Iris pigment epithelial cell (primary cell): ENCODE measurements at regions not wholly inside any gene's neighbourhood (a gene's known extent, or its start where the extent isn't known, plus 50 kb on each side); places are given as distances from the start of the nearest gene placed in this dataset.

ENCODE experiments used
- DNase-seq: peaks from one replicate; pipeline ENCODE4 v3.0.0-alpha.2; 2011; ENCODE audit warnings: low read depth

- DNase-seq = no peak
Observed at GRCh38 chr1:5597991-5598823, 394.0 kb downstream of the NPHP4 start.

GRCh38 chr1:5597171-5597850 is 394.9 kb downstream of the NPHP4 start:
- DNase-seq = no peak

- no peak for DNase-seq
Observed at GRCh38 chr1:5596651-5597050, 395.6 kb downstream of the NPHP4 start.

GRCh38 chr1:5595531-5596170 is 396.6 kb downstream of the NPHP4 start:
- no peak for DNase-seq

- no peak for DNase-seq
Observed at GRCh38 chr1:5594056-5594956, 397.9 kb downstream of the NPHP4 start.

- DNase-seq = no peak
Observed at GRCh38 chr1:5590717-5591116, 401.5 kb downstream of the NPHP4 start.

- DNase-seq = no peak
Observed at GRCh38 chr1:5586629-5587028, 405.6 kb downstream of the NPHP4 start.

GRCh38 chr1:5585256-5585655 is 407.0 kb downstream of the NPHP4 start:
- DNase-seq = no peak

GRCh38 chr1:5580926-5581325 is 411.3 kb downstream of the NPHP4 start:
- DNase-seq = no peak

- no peak for DNase-seq
Observed at GRCh38 chr1:5579966-5580365, 412.3 kb downstream of the NPHP4 start.

GRCh38 chr1:5578690-5579089 is 413.5 kb downstream of the NPHP4 start:
- DNase-seq = no peak

- no peak for DNase-seq
Observed at GRCh38 chr1:5577255-5578040, 414.8 kb downstream of the NPHP4 start.

- DNase-seq = no peak
Observed at GRCh38 chr1:5576673-5577065, 415.6 kb downstream of the NPHP4 start.

- DNase-seq = no peak
Observed at GRCh38 chr1:5576011-5576672, 416.1 kb downstream of the NPHP4 start.

- DNase-seq = no peak
Observed at GRCh38 chr1:5575396-5575940, 416.8 kb downstream of the NPHP4 start.

GRCh38 chr1:5574641-5575040 is 417.6 kb downstream of the NPHP4 start:
- DNase-seq = no peak

- no peak for DNase-seq
Observed at GRCh38 chr1:5572794-5573193, 419.4 kb downstream of the NPHP4 start.

GRCh38 chr1:5571861-5572401 is 420.3 kb downstream of the NPHP4 start:
- no peak for DNase-seq

- no peak for DNase-seq
Observed at GRCh38 chr1:5571438-5571837, 420.8 kb downstream of the NPHP4 start.

GRCh38 chr1:5570931-5571330 is 421.3 kb downstream of the NPHP4 start:
- no peak for DNase-seq
